GM12874 (cell line): ENCODE measurements at regions not wholly inside any gene's neighbourhood (a gene's known extent, or its start where the extent isn't known, plus 50 kb on each side); places are given as distances from the start of the nearest gene placed in this dataset.

Source experiments
- TF ChIP-seq, protein P1 (sequence below): IDR thresholded peaks from 2 replicates; pipeline ENCODE4 v1.5.1; 2011; ENCODE audit warnings: low read depth, mild to moderate bottlenecking, control low read depth, low read length, moderate library complexity; ENCODE audit not compliant: insufficient read depth

DNA sequence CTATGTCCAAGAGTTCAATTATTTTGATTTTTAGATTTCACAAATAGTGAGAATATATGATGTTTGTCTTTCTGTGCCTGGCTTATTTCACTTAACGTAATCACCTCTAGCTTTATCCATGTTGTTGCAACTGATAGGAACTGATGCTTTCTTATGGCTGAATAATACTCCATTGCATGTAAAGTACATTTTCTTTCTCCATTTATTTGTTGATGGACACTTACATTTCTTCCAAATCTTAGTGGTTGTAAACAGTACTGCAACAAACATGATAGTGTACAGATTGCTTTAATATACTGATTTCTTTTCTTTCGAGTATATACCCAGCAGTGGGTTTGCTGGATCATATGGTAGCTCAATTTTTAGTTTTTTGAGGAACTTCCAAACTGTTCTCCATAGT, 600.6 kb upstream of the SEMA6D start:
- TF ChIP-seq, protein P1, sequence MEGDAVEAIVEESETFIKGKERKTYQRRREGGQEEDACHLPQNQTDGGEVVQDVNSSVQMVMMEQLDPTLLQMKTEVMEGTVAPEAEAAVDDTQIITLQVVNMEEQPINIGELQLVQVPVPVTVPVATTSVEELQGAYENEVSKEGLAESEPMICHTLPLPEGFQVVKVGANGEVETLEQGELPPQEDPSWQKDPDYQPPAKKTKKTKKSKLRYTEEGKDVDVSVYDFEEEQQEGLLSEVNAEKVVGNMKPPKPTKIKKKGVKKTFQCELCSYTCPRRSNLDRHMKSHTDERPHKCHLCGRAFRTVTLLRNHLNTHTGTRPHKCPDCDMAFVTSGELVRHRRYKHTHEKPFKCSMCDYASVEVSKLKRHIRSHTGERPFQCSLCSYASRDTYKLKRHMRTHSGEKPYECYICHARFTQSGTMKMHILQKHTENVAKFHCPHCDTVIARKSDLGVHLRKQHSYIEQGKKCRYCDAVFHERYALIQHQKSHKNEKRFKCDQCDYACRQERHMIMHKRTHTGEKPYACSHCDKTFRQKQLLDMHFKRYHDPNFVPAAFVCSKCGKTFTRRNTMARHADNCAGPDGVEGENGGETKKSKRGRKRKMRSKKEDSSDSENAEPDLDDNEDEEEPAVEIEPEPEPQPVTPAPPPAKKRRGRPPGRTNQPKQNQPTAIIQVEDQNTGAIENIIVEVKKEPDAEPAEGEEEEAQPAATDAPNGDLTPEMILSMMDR: no peak

DNA sequence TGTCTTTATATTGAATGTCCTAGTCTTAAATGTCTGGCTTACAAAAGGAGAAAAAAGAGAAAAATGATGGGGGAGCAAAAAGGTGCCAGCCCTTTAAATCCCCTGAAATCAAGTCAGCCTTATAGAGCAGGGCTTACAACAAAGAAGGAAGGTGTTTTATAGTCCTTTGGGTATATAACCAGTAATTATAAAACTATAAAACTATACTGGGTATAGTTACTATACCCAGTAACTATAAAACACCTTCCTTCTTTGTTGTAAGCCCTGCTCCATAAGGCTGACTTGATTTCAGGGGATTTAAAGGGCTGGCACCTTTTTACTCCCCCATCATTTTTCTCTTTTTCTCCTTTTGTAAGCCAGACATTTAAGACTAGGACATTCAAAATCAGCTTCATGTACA, 598.0 kb upstream of the SEMA6D start:
- TF ChIP-seq, protein P1: no peak

DNA sequence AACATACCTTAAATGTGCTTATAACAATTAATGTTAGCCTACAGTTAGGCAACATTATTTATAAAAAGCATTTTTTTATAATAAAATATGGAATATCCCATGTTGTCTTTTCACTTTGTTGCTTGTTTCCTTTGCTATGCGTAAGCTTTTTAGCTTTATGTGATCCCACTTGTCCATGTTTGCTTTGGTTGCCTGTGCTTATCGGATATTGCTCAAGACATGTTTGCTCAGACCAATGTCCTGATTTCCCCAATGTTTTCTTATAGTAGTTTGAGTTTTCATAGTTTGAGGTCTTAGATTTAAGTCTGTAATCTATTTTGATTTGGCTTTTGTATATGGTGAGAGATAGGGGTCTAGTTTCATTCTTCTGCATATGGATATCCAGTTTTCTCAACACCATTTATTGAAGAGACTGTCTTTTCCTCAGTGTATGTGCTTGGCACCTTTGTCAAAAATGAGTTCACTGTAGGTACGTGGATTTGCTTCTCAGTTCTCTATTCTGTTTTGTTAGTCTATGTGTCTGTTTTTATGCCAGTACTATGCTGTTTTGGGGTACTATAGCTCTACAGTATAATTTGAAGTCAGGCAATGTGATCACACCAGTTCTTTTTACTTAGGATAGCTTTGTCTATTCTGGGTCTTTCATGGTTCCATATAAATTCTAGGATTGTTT, 592.7 kb upstream of the SEMA6D start:
- TF ChIP-seq, protein P1: no peak

DNA sequence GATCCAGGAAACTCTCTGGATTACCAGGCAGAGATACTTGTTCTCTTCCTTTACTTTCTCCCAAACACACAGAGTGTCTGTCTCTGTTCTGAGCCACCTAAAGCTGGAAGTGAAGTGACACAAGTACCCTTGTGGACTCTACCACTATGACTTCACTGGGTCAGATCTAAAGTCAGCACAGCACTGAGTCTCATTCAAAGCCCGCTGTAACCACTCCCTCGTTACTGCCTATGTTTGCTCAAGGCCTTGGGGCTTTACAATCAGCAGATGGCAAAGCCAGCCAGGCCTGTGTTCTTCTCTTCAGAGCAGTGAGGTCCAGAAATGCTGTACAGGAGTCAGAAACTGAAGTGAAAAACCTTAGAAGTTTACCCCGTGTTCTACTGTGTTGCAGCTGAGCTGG, 588.3 kb upstream of the SEMA6D start:
- TF ChIP-seq, protein P1: no peak

GRCh38 chr15:47135267-47135666, 582.0 kb upstream of the SEMA6D start:
- TF ChIP-seq, protein P1: no peak

DNA sequence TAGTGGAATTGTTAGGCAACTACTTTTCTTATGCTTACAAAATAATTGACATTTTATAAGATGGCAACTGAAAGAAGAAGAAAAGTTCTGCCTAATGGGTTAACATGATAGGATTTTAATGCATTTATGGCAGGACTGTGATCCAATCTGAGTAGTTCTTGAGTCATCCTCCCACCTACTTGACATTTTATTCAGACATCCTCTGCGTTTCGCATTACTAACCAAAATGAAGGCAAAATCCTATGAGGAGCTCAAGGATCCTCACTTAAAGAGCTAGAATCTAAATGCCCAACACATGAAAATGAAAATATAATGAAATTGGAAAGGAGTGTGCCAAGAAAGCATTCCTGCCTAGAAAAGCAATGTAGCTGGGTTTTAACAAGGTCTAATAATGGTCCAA, 581.1 kb upstream of the SEMA6D start:
- TF ChIP-seq, protein P1: no peak

DNA sequence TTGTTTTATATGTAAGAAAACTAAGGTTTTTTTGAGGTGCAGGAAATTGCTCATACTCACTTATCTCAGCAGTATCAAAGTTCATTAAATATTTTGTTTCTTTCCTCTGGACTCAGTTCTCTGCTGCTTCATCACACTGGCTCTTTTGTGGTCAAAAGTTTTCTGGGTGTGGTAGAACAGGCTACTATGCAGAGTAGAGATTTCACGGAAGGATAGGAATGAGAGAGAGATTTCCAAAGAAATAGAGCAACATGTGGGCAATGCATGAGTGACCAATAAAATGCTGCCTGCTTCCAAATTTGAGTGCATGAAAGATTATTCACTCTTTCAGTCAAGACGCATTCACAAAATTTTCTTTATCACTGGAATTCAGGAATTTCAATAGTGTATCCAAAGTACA, 577.3 kb upstream of the SEMA6D start:
- TF ChIP-seq, protein P1: no peak
